HUES48 (cell line): ENCODE measurements at regions not wholly inside any gene's neighbourhood (a gene's known extent, or its start where the extent isn't known, plus 50 kb on each side); places are given as distances from the start of the nearest gene placed in this dataset.

Experiments used
- H3K27ac ChIP-seq: one replicate; pipeline ENCODE4 v1.7.0; 2013; ENCODE audit warnings: low read depth, low read length, inconsistent platforms
- H3K27me3 ChIP-seq: 2 replicates; pipeline ENCODE4 v1.6.1; 2013; ENCODE audit warnings: mild to moderate bottlenecking, low read length; ENCODE audit not compliant: control insufficient read depth, insufficient read depth
- H3K36me3 ChIP-seq: 2 replicates; pipeline ENCODE4 v1.6.1; 2013; ENCODE audit warnings: low read length; ENCODE audit not compliant: control insufficient read depth, insufficient read depth
- H3K4me1 ChIP-seq: 2 replicates; pipeline ENCODE4 v1.6.1; 2013; ENCODE audit warnings: mild to moderate bottlenecking, low read length; ENCODE audit not compliant: control insufficient read depth, insufficient read depth
- H3K4me3 ChIP-seq: 2 replicates; pipeline ENCODE4 v1.5.1; 2013; ENCODE audit warnings: mild to moderate bottlenecking, low read depth, low read length
- H3K9ac ChIP-seq: 2 replicates; pipeline ENCODE4 v1.6.1; 2013; ENCODE audit warnings: mild to moderate bottlenecking, low read depth, low read length, moderate library complexity
- H3K9me3 ChIP-seq: 2 replicates; pipeline ENCODE4 v1.6.1; 2013; ENCODE audit warnings: low read length; ENCODE audit not compliant: control insufficient read depth, insufficient read depth

DNA sequence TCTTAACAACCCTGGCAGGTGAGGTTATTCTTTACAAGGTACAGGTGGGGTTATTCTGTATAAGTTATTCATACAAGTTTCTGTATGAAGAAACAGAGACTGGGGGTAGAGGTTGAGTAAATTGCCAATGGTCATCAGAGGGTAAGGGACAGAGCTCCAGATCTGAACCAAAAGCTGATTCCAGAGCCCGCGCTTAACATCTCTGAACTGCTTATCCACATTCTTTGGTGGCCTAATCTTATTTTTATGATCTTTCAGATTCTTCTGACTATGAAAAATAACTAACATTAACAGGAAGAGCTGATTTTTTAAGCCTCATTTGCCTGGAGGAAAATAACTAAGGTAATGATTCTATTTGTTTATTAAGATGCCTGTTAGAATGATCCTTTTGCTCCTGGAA is 63.9 kb upstream of the BARHL2 start:
- Histone ChIP-seq H3K36me3 (no peaks in the 10 kb centered on the region), H3K4me1 (peaks cover 17% of the 10 kb centered on the region), H3K9me3 (no peaks in the 10 kb centered on the region)

DNA sequence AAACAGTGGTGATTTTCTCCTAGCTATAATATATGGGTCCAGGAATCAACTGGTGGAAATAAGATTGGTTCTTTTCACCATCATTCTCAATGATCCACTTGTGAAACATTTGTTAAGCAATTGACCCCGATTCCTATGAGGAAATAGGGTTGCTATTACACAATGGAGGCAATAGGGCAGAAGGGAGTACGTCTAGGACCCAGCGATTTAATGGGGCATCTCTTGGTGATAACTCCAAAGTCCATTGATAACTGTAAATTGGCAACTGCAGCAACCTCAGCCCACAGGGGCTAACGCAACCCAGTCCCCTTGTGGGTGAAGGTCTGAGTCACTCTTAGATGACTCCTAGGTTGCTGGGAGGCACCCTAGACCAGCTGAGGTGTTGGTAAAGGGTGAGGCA is 62.5 kb upstream of the BARHL2 start:
- Histone ChIP-seq H3K27ac (no peak overlapping the region), H3K9ac (no peak overlapping the region), H3K4me1 (peaks cover 13% of the 10 kb centered on the region), H3K36me3 (no peaks in the 10 kb centered on the region), H3K9me3 (no peaks in the 10 kb centered on the region), H3K4me3 (no peak overlapping the region), H3K27me3 (no peaks in the 10 kb centered on the region)

More for the DNA sequence above, 63.9 kb upstream of the BARHL2 start:
- Histone ChIP-seq H3K27me3 (0 out of 2 replicates have a peak, but pooled peaks cover 2% of the 10 kb centered on the region), H3K27ac (no peak overlapping the region), H3K9ac (no peak overlapping the region), H3K4me3 (no peak overlapping the region)

DNA sequence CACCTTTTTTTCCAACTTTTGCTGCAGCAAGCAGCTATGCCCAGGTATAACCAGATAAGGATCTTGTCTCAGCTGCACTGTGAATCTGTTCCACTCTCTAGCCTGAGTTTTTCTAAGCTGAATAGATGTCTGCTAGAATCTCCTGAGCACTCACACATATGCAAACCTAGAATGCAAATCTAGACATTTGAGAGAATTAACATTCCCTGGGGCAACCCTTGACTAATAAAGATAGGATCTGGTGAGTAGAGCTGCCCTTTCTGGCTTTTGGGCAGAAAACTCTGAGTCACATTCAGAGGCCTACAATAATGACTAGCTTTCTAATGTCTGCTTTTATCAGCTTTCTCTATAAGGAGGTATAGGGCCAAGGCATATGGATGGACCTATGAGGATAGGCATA is 61.4 kb upstream of the BARHL2 start:
- Histone ChIP-seq H3K9ac (no peak overlapping the region), H3K9me3 (no peaks in the 10 kb centered on the region), H3K36me3 (no peaks in the 10 kb centered on the region), H3K27me3 (no peaks in the 10 kb centered on the region), H3K4me1 (peaks cover 4% of the 10 kb centered on the region; the same call in 1 of the 2 replicates), H3K4me3 (no peak overlapping the region), H3K27ac (no peak overlapping the region)

DNA sequence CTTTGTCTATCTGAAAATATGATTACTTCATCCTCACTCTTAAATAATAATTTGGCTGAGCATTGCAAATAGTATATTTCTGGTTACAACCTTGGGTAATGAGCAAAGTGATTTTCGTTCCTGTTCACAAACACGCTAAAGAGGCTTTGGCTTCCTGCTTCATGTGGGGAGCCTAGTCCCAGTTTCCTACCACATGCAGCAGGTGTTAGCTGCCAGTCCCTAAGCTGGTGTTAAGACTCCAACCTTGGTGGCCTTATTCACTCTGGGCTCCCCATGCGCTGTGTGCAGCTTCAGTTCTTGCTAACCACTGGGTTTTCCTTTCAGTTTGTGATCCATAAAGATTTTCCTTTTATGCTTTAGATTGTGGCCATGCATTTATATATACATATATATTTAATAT is 56.7 kb upstream of the BARHL2 start:
- no peaks in the 10 kb centered on the region for H3K27me3 ChIP-seq
- H3K27ac ChIP-seq: no peak overlapping the region
- H3K9me3 ChIP-seq: no peaks in the 10 kb centered on the region
- no peak overlapping the region for H3K4me3 ChIP-seq
- no peaks in the 10 kb centered on the region for H3K36me3 ChIP-seq
- no peak overlapping the region for H3K9ac ChIP-seq
- peaks cover 4% of the 10 kb centered on the region; the same call in 1 of the 2 replicates for H3K4me1 ChIP-seq

DNA sequence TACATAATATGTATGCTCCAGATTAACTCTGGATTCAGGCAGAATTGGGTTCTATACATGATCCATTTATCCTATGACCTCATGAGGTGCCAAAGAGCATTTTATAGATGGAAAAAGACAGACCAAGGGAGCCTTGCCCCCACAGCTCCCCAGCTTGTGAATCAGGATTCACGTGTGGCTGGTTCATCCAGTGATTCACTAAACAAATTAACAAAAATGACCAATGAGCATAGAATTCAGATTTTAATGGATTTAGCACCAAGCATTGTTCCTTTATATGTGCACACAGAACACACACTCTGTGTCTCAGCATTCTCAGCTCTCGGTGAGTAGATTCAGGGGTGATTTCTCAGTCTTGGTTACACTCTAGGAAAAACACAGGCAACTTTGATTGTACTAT is 51.7 kb upstream of the BARHL2 start:
- Histone ChIP-seq H3K36me3 (no peaks in the 10 kb centered on the region), H3K9me3 (no peaks in the 10 kb centered on the region), H3K27me3 (no peaks in the 10 kb centered on the region), H3K9ac (no peak overlapping the region), H3K4me1 (no peaks in the 10 kb centered on the region), H3K4me3 (no peak overlapping the region), H3K27ac (no peak overlapping the region)

DNA sequence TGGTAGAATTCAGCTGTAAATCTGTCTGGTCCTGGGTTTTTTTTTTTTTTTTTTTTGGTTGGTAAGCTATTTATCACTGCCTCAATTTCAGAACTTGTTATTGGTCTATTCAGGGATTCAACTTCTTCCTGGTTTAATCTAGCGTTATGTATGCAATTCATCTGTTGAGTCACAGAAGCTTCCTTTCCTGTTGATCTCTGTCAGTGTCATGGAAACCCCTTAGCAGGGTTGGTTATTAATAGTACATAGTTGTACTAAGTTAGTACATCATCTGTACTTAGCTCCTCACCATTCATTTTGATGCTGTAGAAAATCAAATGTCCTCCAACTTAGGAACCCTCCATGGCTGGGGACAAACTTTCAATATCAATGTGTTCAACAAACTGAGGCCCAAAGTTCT is 51.0 kb upstream of the BARHL2 start:
- Histone ChIP-seq H3K4me1 (no peaks in the 10 kb centered on the region), H3K9me3 (no peaks in the 10 kb centered on the region), H3K9ac (no peak overlapping the region), H3K27me3 (no peaks in the 10 kb centered on the region), H3K36me3 (no peaks in the 10 kb centered on the region), H3K4me3 (no peak overlapping the region), H3K27ac (no peak overlapping the region)
